GM12892 (cell line): ENCODE measurements at regions not wholly inside any gene's neighbourhood (a gene's known extent, or its start where the extent isn't known, plus 50 kb on each side); places are given as distances from the start of the nearest gene placed in this dataset.
"Not testable (repeated sequence)": the region's sequence is repeated elsewhere in the genome, so short reads cannot be mapped to it uniquely, and the experiment has no call there.

Source experiments
- POLR2A ChIP-seq: IDR thresholded peaks from 2 replicates; pipeline ENCODE4 v1.6.1; 2011; ENCODE audit warnings: low read depth, low read length, control low read depth
- POLR2AphosphoS5 ChIP-seq: IDR thresholded peaks from 2 replicates; pipeline ENCODE4 v1.6.1; 2011; ENCODE audit warnings: low read depth, low read length, control low read depth

DNA sequence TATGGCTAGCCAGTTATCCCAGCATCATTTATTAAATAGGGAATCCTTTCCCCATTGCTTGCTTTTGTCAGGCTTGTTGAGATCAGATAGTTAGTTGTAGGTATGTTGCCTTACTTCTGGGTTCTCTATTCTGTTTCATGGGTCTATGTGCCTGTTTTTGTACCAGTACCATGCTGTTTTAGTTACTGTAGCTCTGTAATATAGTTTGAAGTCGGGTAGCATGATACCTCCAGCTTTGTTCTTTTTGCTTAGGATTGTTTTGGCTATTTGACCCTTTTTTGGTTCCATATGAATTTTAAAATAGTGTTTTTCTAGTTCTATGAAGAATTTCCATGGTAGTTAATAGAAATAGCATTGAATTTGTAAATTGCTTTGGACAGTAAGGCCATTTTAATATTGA is 300.5 kb downstream of the PTGER3 start:
- not testable (repeated sequence) for TF ChIP-seq POLR2A, POLR2AphosphoS5
